Activated CD4-positive, alpha-beta memory T cell treated with anti-CD3 and anti-CD28 coated beads, Interleukin-2, amount 10 ng/mL, durations not matched to agents 7 days and 5 days (primary cell): ENCODE measurements at regions not wholly inside any gene's neighbourhood (a gene's known extent, or its start where the extent isn't known, plus 50 kb on each side); places are given as distances from the start of the nearest gene placed in this dataset.

Source experiments
- CTCF ChIA-PET: fragments of 350-600 bp; sonication (Branson Sonifier 250); formaldehyde crosslinking; loops from one replicate; lab custom pipeline; 2021; ENCODE audit warnings: antibody characterized with exemption, inconsistent platforms; lab: Charles Lee
- POLR2A ChIA-PET: fragments of 350-600 bp; sonication (Branson Sonifier 250); formaldehyde crosslinking; loops from one replicate; lab custom pipeline; 2021; ENCODE audit warnings: antibody characterized with exemption; lab: Charles Lee
- DNase-seq: peaks from one replicate; pipeline ENCODE4 v3.0.0-alpha.2; 2020
- H3K27ac Mint-ChIP-seq: one replicate; pipeline ENCODE4 v1.8.0; 2021; ENCODE audit warnings: mild to moderate bottlenecking, mixed read lengths
- H3K27me3 Mint-ChIP-seq: one replicate; pipeline ENCODE4 v1.8.0; 2021; ENCODE audit warnings: mixed read lengths
- H3K36me3 Mint-ChIP-seq: one replicate; pipeline ENCODE4 v1.8.0; 2021; ENCODE audit warnings: low read depth, mixed read lengths
- H3K4me1 Mint-ChIP-seq: one replicate; pipeline ENCODE4 v1.8.0; 2021; ENCODE audit warnings: mixed read lengths
- H3K4me3 Mint-ChIP-seq: one replicate; pipeline ENCODE4 v1.8.0; 2021; ENCODE audit warnings: mild to moderate bottlenecking, mixed read lengths
- H3K9me3 Mint-ChIP-seq: one replicate; pipeline ENCODE4 v1.8.0; 2021; ENCODE audit warnings: mixed read lengths

GRCh38 chr5:124796495-124796894 is 50.1 kb upstream of the ZNF608 start:
- Mint-ChIP-seq H3K4me1 (no peaks in the 10 kb centered on the region), H3K27ac (no peak overlapping the region), H3K27me3 (no peaks in the 10 kb centered on the region), H3K4me3 (no peak overlapping the region), H3K9me3 (no peaks in the 10 kb centered on the region), H3K36me3 (no peaks in the 10 kb centered on the region)
- DNase-seq = no peak
- ChIA-PET POLR2A (no interaction called here), CTCF (no interaction called here)

- H3K36me3 Mint-ChIP-seq = no peaks in the 10 kb centered on the region
- H3K4me3 Mint-ChIP-seq = no peak overlapping the region
- ChIA-PET CTCF (no interaction called here), POLR2A (no interaction called here)
- no peaks in the 10 kb centered on the region for H3K4me1 Mint-ChIP-seq
- H3K9me3 Mint-ChIP-seq = no peaks in the 10 kb centered on the region
- H3K27me3 Mint-ChIP-seq = no peaks in the 10 kb centered on the region
- no peak for DNase-seq
- no peak overlapping the region for H3K27ac Mint-ChIP-seq
Observed at GRCh38 chr5:124797665-124798087, 51.2 kb upstream of the ZNF608 start.

- no peaks in the 10 kb centered on the region for H3K9me3 Mint-ChIP-seq
- CTCF ChIA-PET = no interaction called here
- H3K4me3 Mint-ChIP-seq = no peak overlapping the region
- no peaks in the 10 kb centered on the region for H3K27me3 Mint-ChIP-seq
- no peak overlapping the region for H3K27ac Mint-ChIP-seq
- no peaks in the 10 kb centered on the region for H3K36me3 Mint-ChIP-seq
- no peak for DNase-seq
- POLR2A ChIA-PET = no interaction called here
- no peaks in the 10 kb centered on the region for H3K4me1 Mint-ChIP-seq
Observed at GRCh38 chr5:124798890-124799289, 52.5 kb upstream of the ZNF608 start.

- ChIA-PET CTCF (no interaction called here), POLR2A (no interaction called here)
- no peak overlapping the region for H3K27ac Mint-ChIP-seq
- H3K4me1 Mint-ChIP-seq = no peaks in the 10 kb centered on the region
- H3K27me3 Mint-ChIP-seq = no peaks in the 10 kb centered on the region
- H3K4me3 Mint-ChIP-seq = no peak overlapping the region
- no peaks in the 10 kb centered on the region for H3K9me3 Mint-ChIP-seq
- no peaks in the 10 kb centered on the region for H3K36me3 Mint-ChIP-seq
- no peak for DNase-seq
Observed at GRCh38 chr5:124801551-124801950, 55.1 kb upstream of the ZNF608 start.

GRCh38 chr5:124803617-124804323 is 57.3 kb upstream of the ZNF608 start:
- H3K36me3 Mint-ChIP-seq = no peaks in the 10 kb centered on the region
- H3K4me3 Mint-ChIP-seq = no peak overlapping the region
- no peak overlapping the region for H3K27ac Mint-ChIP-seq
- no peak for DNase-seq
- ChIA-PET CTCF (no interaction called here), POLR2A (no interaction called here)
- no peaks in the 10 kb centered on the region for H3K9me3 Mint-ChIP-seq
- no peaks in the 10 kb centered on the region for H3K4me1 Mint-ChIP-seq
- H3K27me3 Mint-ChIP-seq = no peaks in the 10 kb centered on the region

GRCh38 chr5:124806026-124806372 is 59.6 kb upstream of the ZNF608 start:
- H3K4me3 Mint-ChIP-seq = no peak overlapping the region
- no peak overlapping the region for H3K27ac Mint-ChIP-seq
- no peaks in the 10 kb centered on the region for H3K27me3 Mint-ChIP-seq
- no peaks in the 10 kb centered on the region for H3K36me3 Mint-ChIP-seq
- ChIA-PET CTCF (no interaction called here), POLR2A (no interaction called here)
- no peaks in the 10 kb centered on the region for H3K9me3 Mint-ChIP-seq
- DNase-seq = no peak
- H3K4me1 Mint-ChIP-seq = no peaks in the 10 kb centered on the region

- no peak overlapping the region for H3K27ac Mint-ChIP-seq
- H3K9me3 Mint-ChIP-seq = no peaks in the 10 kb centered on the region
- ChIA-PET CTCF (no interaction called here), POLR2A (no interaction called here)
- H3K36me3 Mint-ChIP-seq = no peaks in the 10 kb centered on the region
- DNase-seq = no peak
- H3K4me3 Mint-ChIP-seq = no peak overlapping the region
- no peaks in the 10 kb centered on the region for H3K4me1 Mint-ChIP-seq
- no peaks in the 10 kb centered on the region for H3K27me3 Mint-ChIP-seq
Observed at GRCh38 chr5:124806373-124807077, 60.1 kb upstream of the ZNF608 start.

- CTCF ChIA-PET = no interaction called here
- Mint-ChIP-seq H3K9me3 (no peaks in the 10 kb centered on the region), H3K27ac (no peak overlapping the region), H3K27me3 (no peaks in the 10 kb centered on the region), H3K4me3 (no peak overlapping the region), H3K36me3 (no peaks in the 10 kb centered on the region), H3K4me1 (no peaks in the 10 kb centered on the region)
- DNase-seq = no peak
- POLR2A ChIA-PET = no interaction called here
Observed at GRCh38 chr5:124808842-124809268, 62.4 kb upstream of the ZNF608 start.

GRCh38 chr5:124810396-124811006 is 64.1 kb upstream of the ZNF608 start:
- H3K9me3 Mint-ChIP-seq = no peaks in the 10 kb centered on the region
- H3K27me3 Mint-ChIP-seq = no peaks in the 10 kb centered on the region
- H3K36me3 Mint-ChIP-seq = no peaks in the 10 kb centered on the region
- no peak for DNase-seq
- ChIA-PET CTCF (no interaction called here), POLR2A (no interaction called here)
- no peak overlapping the region for H3K4me3 Mint-ChIP-seq
- no peaks in the 10 kb centered on the region for H3K4me1 Mint-ChIP-seq
- no peak overlapping the region for H3K27ac Mint-ChIP-seq

- no peaks in the 10 kb centered on the region for H3K36me3 Mint-ChIP-seq
Observed at GRCh38 chr5:124812771-124813358, 66.4 kb upstream of the ZNF608 start.

GRCh38 chr5:124816381-124816780 is 69.9 kb upstream of the ZNF608 start:
- ChIA-PET CTCF (no interaction called here), POLR2A (no interaction called here)
- no peak for DNase-seq
- H3K4me3 Mint-ChIP-seq = no peak overlapping the region
- no peaks in the 10 kb centered on the region for H3K27me3 Mint-ChIP-seq
- H3K36me3 Mint-ChIP-seq = no peaks in the 10 kb centered on the region
- H3K9me3 Mint-ChIP-seq = peaks cover 3% of the 10 kb centered on the region
- no peak overlapping the region for H3K27ac Mint-ChIP-seq
- no peaks in the 10 kb centered on the region for H3K4me1 Mint-ChIP-seq

More at GRCh38 chr5:124812771-124813358, 66.4 kb upstream of the ZNF608 start:
- H3K27me3 Mint-ChIP-seq = no peaks in the 10 kb centered on the region
- ChIA-PET CTCF (no interaction called here), POLR2A (no interaction called here)
- no peak overlapping the region for H3K4me3 Mint-ChIP-seq
- no peak overlapping the region for H3K27ac Mint-ChIP-seq
- DNase-seq = no peak
- H3K4me1 Mint-ChIP-seq = no peaks in the 10 kb centered on the region
- no peaks in the 10 kb centered on the region for H3K9me3 Mint-ChIP-seq

GRCh38 chr5:124819201-124819600 is 72.8 kb upstream of the ZNF608 start:
- Mint-ChIP-seq H3K4me1 (no peaks in the 10 kb centered on the region), H3K36me3 (no peaks in the 10 kb centered on the region), H3K27me3 (no peaks in the 10 kb centered on the region), H3K4me3 (no peak overlapping the region), H3K27ac (no peak overlapping the region), H3K9me3 (peaks cover 3% of the 10 kb centered on the region)
- CTCF ChIA-PET = no interaction called here
- no peak for DNase-seq
- POLR2A ChIA-PET = no interaction called here

- Mint-ChIP-seq H3K4me3 (no peak overlapping the region), H3K4me1 (no peaks in the 10 kb centered on the region), H3K27me3 (no peaks in the 10 kb centered on the region), H3K9me3 (peaks cover 3% of the 10 kb centered on the region), H3K36me3 (no peaks in the 10 kb centered on the region), H3K27ac (no peak overlapping the region)
- CTCF ChIA-PET = no interaction called here
- no peak for DNase-seq
- POLR2A ChIA-PET = no interaction called here
Observed at GRCh38 chr5:124822647-124823046, 76.2 kb upstream of the ZNF608 start.
